Prostate gland (tissue), 2 donors: ENCODE measurements at regions not wholly inside any gene's neighbourhood (a gene's known extent, or its start where the extent isn't known, plus 50 kb on each side); places are given as distances from the start of the nearest gene placed in this dataset.

Experiments used
- DNase-seq: peaks from one replicate; pipeline ENCODE4 v3.0.0-alpha.2; 2019; ENCODE audit warnings: low spot score
- H3K27ac ChIP-seq, 2 donors: fragments of 200-600 bp; sonication (generic); 2 replicates each; pipeline ENCODE4 v1.5.1; 2017 to 2019
- H3K27me3 ChIP-seq: fragments of 200-600 bp; sonication (generic); replicated peaks from 2 replicates; pipeline ENCODE4 v1.5.1; 2019; ENCODE audit not compliant: insufficient read depth
- H3K36me3 ChIP-seq, 2 donors: fragments of 200-600 bp; sonication (generic); 1 replicate in 1 of 2; 2 replicates in 1 of 2; pipeline versions ENCODE4 v1.5.1 to v1.8.1; 2017 to 2019
- H3K4me1 ChIP-seq: fragments of 200-600 bp; sonication (generic); replicated peaks from 2 replicates; pipeline ENCODE4 v1.5.1; 2019
- H3K4me3 ChIP-seq, 2 donors: fragments of 200-600 bp; sonication (generic); 2 replicates each; pipeline ENCODE4 v1.5.1; 2017 to 2019
- H3K9me3 ChIP-seq: fragments of 200-600 bp; sonication (generic); 2 replicates; pipeline ENCODE4 v1.5.1; 2017
- POLR2A ChIP-seq: fragments of 450-650 bp; IDR thresholded peaks from one replicate; pipeline ENCODE4 v1.6.1; 2016; ENCODE audit warnings: antibody characterized with exemption, mild to moderate bottlenecking
- POLR2AphosphoS5 ChIP-seq: sonication (generic); formaldehyde crosslinking; IDR thresholded peaks from one replicate; pipeline ENCODE4 v1.6.1; 2017; ENCODE audit warnings: antibody characterized with exemption
- WGBS: methylation state at CpG from one replicate; pipeline ENCODE4 v1.1.5; 2018; 5-methylcytosine and 5-hydroxymethylcytosine counted together
- intact Hi-C: fragments of 100-400 bp; cut with DNase I; formaldehyde crosslinking; loops from one replicate; pipeline ENCODE4 v1.14.2; 2022
- TF ChIP-seq, protein P1 (sequence below), 4 experiments: fragments of 200-600 bp in 2 of 4; fragments of 450-650 bp in 2 of 4; sonication (generic) in 2 of 4; IDR thresholded peaks; 1 replicate in 3 of 4; 2 replicates in 1 of 4; pipeline ENCODE4 v1.5.1; 2016 to 2019; ENCODE audit warnings: antibody characterized with exemption in 4 of 4, mild to moderate bottlenecking in 2 of 4, moderate library complexity in 2 of 4

DNA sequence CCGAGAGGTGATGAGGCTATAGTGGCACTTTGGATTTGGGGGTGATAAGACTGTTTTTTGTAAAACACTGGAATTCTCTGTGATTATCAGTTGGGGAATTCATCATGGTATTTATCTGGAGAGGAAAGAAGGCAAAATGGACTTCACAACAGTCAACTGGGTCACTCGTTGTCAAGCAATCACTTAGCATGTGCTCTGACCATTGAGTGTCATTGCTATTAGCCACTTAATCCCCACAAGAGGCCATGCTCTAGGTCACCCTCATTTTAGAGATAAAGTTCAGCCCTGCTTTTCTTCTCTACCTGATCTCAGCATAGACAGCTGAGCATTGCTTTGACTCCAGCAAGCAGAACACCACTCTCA is 160.1 kb upstream of the PITX1 start:
- WGBS, result 91% methylated on average over 2 of the region's 2 CpGs
- Histone ChIP-seq H3K36me3 (no peaks in the 10 kb centered on the region), H3K27ac (no peak overlapping the region), H3K9me3 (no peaks in the 10 kb centered on the region), H3K4me1 (no peaks in the 10 kb centered on the region), H3K4me3 (no peak overlapping the region), H3K27me3 (no peaks in the 10 kb centered on the region)
- DNase-seq, result no peak
- TF ChIP-seq, protein P1, sequence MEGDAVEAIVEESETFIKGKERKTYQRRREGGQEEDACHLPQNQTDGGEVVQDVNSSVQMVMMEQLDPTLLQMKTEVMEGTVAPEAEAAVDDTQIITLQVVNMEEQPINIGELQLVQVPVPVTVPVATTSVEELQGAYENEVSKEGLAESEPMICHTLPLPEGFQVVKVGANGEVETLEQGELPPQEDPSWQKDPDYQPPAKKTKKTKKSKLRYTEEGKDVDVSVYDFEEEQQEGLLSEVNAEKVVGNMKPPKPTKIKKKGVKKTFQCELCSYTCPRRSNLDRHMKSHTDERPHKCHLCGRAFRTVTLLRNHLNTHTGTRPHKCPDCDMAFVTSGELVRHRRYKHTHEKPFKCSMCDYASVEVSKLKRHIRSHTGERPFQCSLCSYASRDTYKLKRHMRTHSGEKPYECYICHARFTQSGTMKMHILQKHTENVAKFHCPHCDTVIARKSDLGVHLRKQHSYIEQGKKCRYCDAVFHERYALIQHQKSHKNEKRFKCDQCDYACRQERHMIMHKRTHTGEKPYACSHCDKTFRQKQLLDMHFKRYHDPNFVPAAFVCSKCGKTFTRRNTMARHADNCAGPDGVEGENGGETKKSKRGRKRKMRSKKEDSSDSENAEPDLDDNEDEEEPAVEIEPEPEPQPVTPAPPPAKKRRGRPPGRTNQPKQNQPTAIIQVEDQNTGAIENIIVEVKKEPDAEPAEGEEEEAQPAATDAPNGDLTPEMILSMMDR (IDR thresholded peaks at IDR 0.05), result no peak
- TF ChIP-seq POLR2A (no peak), POLR2AphosphoS5 (no peak)
- intact Hi-C loops, result loop anchor here (5.0 kb wide), 2 partner anchors 182 to 287 kb away; partner anchors contain the start of gene PCBD2

DNA sequence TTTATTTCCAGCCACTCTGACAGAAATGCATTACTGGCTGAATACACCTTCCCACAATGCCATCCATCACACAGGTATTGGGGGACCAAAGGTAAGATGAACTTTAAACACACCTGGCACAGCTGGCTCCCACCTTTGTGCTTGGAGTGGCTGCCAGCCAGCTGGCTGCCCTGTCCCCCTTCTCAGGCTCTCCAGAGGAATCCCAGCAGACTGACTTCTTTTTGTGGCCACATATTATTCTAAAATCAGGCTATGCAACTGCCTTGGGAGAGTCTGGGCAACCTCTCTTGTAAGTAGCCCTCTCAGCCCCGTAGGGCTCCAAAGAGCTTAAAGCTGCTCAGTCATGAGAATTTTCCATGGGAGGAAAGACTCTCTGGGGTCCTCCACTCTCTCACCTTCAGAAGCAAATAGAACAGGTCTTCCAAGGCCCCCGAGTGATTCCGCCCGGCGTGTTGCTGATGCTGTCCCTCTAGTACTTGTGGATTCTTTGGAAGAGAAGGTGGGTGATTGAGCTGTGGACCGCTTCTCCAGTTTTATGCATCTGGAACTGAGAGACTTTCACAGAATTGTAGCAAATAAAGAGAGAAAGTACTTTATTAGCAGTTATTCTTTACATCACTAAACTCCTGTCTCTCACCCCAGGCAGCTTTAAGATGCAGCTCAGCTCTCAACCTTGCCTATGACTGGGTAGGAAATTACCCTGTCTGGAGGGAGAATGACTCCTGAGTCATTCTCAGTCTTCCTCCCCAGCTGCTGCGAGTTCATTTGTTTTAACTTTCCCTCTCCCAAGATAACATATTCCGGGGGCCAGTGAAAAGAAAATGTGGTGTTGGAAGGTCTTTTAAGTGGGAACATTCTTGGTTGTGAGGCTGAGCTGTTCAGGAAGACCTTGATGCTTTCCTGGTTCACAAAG is 159.4 kb upstream of the PITX1 start:
- TF ChIP-seq, protein P1 (IDR thresholded peaks at IDR 0.05), result no peak
- TF ChIP-seq POLR2AphosphoS5 (no peak), POLR2A (no peak)
- H3K36me3 ChIP-seq, result no peaks in the 10 kb centered on the region
- intact Hi-C loops, result loop anchor here (2.0 to 5.0 kb wide), 3 partner anchors 139 to 286 kb away; partner anchors contain the start of gene PCBD2
- H3K4me1 ChIP-seq, result no peaks in the 10 kb centered on the region
- no peaks in the 10 kb centered on the region for H3K9me3 ChIP-seq
- no peak for DNase-seq
- 80% methylated on average over 8 of the region's 8 CpGs for WGBS
- H3K4me3 ChIP-seq, result no peak overlapping the region
- H3K27me3 ChIP-seq, result no peaks in the 10 kb centered on the region
- H3K27ac ChIP-seq, result no peak overlapping the region

DNA sequence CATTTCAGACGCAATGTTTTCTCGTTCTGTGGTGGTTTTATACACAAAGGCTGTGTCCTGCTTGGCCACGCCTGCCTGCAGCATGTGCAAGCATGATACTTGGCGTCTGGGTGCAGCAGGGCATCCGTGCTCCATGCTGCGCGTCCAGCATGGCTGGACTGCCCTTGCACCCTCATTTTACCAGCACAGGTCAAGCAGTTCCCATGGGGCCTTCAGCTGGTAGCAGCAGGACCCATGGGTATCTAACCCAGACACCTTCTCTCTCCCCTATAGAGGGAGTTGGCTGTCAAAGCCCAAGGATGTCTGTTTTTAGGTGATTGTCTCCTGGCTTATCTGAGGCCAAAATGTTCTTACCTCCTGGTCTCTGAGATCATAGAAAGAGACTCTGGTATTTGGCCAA is 158.3 kb upstream of the PITX1 start:
- 63% methylated on average over 7 of the region's 7 CpGs for whole genome bisulfite sequencing
- no peak overlapping the region for H3K4me3 ChIP-seq
- TF ChIP-seq, protein P1 (IDR thresholded peaks at IDR 0.05), result no peak
- TF ChIP-seq POLR2A, result no peak
- TF ChIP-seq POLR2AphosphoS5, result no peak
- intact Hi-C loops, result loop anchor here (2.0 to 5.0 kb wide), 3 partner anchors 140 to 285 kb away; partner anchors contain the start of gene PCBD2
- no peaks in the 10 kb centered on the region for H3K9me3 ChIP-seq
- DNase-seq, result peak; percentile 33
- H3K36me3 ChIP-seq, result no peaks in the 10 kb centered on the region
- H3K27me3 ChIP-seq, result no peaks in the 10 kb centered on the region
- H3K4me1 ChIP-seq, result no peaks in the 10 kb centered on the region
- H3K27ac ChIP-seq, result no peak overlapping the region

DNA sequence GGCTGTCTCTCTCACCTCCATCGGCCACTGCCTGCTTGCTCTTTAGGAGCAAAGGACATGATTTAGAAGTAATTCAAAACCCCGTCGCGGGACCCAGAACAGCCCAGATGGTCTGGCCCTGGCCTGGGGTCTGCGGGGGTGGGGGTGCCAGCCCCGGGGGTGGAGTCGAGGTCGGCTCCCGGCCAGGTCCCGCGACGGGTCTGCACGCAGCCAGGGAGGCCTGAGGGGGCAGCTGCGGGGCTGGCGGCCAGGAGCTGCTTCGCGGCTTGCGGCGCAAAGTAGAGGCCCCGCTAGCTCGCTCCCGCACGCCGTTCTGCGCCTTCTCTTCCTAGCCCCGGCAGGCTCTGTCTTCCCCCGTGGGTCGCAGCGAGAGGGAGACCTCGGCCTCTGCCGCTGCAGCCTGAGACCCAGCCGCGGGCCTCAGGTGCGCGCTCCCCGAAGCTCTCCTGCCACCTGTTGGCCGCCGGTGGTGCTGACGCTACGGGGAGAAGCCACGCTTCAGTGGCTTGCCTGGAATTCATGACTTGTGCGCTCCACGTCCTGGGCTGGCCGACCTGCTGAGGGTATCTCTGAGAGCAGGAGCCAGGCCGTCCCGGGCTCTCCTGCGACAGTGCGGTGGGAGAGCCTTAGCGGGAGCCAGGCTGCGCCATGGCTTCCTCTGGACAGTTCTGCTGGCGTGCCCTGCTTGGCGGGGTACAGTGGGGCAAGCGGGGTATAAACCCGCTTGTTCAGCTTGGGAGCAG is 157.2 kb upstream of the PITX1 start:
- Histone ChIP-seq H3K27ac (peak overlapping the region; percentile 28 to 69), H3K4me1 (no peaks in the 10 kb centered on the region), H3K4me3 (peak overlapping the region; percentile 26 to 28), H3K36me3 (no peaks in the 10 kb centered on the region), H3K9me3 (no peaks in the 10 kb centered on the region), H3K27me3 (no peaks in the 10 kb centered on the region)
- peak; percentile 73 for DNase-seq
- WGBS, result 11% methylated on average over 53 of the region's 54 CpGs
- intact Hi-C loops, result loop anchor here (2.0 to 5.0 kb wide), 3 partner anchors 162 to 284 kb away; partner anchors contain the start of gene PCBD2
- no peak for TF ChIP-seq POLR2A
- peak; percentile 61 for TF ChIP-seq POLR2AphosphoS5
- TF ChIP-seq, protein P1 (IDR thresholded peaks at IDR 0.05), result peak; percentile 74 to 96 (median 88)
